HFF-Myc (cell line): ENCODE measurements at regions not wholly inside any gene's neighbourhood (a gene's known extent, or its start where the extent isn't known, plus 50 kb on each side); places are given as distances from the start of the nearest gene placed in this dataset.
"Not testable (repeated sequence)": the region's sequence is repeated elsewhere in the genome, so short reads cannot be mapped to it uniquely, and the experiment has no call there.

Experiments used
- DNase-seq: peaks from one replicate; pipeline ENCODE4 v3.0.0-alpha.2; 2011; ENCODE audit warnings: low read depth; ENCODE audit errors: extremely low read depth
- H3K4me3 ChIP-seq: replicated peaks from 2 replicates; pipeline ENCODE4 v1.5.1; 2011; ENCODE audit warnings: low read depth, mild to moderate bottlenecking, control low read depth, low read length
- TF ChIP-seq, protein P1 (sequence below): IDR thresholded peaks from 2 replicates; pipeline ENCODE4 v1.5.1; 2012; ENCODE audit warnings: mild to moderate bottlenecking, low read depth, low read length, control low read depth; ENCODE audit errors: missing control alignments

DNA sequence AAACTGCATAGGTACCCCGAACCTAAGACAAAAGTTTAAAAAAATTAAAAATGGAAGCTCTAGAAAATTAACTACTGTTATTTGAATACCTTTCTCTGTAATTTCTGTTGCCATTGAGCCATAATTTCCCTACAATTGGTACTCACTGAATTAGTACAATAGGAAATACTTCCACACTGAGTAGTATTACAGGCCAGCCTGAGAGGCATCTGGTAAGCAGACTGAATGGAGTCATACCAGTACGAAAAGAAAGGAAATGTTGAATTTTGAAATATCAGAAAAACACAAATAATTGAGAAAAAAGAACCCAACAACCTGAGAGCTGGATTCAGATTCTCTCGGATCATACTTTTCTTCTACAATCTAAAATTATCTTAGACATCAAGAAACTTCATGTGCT is 791.3 kb downstream of the TENT5A start:
- TF ChIP-seq, protein P1, sequence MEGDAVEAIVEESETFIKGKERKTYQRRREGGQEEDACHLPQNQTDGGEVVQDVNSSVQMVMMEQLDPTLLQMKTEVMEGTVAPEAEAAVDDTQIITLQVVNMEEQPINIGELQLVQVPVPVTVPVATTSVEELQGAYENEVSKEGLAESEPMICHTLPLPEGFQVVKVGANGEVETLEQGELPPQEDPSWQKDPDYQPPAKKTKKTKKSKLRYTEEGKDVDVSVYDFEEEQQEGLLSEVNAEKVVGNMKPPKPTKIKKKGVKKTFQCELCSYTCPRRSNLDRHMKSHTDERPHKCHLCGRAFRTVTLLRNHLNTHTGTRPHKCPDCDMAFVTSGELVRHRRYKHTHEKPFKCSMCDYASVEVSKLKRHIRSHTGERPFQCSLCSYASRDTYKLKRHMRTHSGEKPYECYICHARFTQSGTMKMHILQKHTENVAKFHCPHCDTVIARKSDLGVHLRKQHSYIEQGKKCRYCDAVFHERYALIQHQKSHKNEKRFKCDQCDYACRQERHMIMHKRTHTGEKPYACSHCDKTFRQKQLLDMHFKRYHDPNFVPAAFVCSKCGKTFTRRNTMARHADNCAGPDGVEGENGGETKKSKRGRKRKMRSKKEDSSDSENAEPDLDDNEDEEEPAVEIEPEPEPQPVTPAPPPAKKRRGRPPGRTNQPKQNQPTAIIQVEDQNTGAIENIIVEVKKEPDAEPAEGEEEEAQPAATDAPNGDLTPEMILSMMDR, result no peak
- no peak overlapping the region for H3K4me3 ChIP-seq
- no peak for DNase-seq

DNA sequence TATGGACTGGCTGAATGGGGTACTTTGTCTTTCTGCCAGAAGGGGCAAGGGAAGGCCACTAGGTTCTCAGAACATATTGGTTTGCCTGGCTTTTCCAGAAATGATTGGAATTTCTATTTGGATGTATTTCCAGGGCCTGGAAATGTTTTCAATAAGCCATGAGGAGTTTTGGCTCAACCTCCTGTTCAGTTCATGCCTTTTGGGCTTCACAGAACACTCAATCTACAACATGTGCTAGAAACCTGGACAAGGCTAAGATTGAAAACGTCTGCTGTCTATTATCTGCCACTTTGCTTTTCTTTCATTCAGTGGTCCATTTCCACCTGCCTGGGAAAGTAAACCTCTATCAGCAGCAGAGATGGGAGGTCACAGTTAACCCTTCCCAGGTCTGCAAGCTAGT is 793.4 kb downstream of the TENT5A start:
- no peak overlapping the region for H3K4me3 ChIP-seq
- TF ChIP-seq, protein P1, result no peak
- DNase-seq, result no peak

DNA sequence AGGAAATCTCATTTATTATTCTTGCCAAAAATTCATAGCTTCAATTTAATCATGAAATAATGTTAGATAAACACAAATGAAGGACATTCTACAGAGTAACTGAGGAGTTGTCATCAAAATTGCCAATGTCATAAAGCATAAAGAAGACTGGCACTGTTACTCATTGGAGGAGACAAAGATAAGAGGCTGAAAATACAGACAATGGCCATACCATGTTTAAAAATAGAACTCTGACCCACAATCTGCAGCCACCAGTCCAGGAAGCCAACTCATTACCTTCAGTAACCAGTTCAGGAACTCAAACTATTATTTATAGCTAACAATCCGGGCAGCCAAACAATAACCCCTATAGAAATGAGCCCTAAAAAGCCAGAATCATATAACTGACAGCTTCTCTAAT is 795.6 kb downstream of the TENT5A start:
- TF ChIP-seq, protein P1, result no peak
- H3K4me3 ChIP-seq, result no peak overlapping the region

DNA sequence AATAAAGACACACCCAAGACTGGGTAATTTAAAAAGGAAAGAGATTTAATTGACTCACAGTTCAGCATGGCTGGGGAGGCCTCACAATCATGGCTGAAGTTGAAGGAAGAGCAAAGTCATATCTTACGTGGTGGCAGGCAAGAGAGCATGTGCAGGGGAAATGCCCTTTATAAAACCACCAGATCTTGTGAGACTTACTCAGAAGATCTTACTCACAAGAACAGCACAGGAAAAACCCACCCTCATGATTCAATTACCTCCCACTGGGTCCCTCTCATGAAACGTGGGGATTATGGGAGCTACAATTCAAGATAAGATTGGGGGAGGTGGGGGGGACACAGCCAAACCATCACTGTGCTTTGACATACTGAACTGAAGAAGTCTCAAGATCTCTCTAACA is 800.0 kb downstream of the TENT5A start:
- H3K4me3 ChIP-seq, DNase-seq: not testable (repeated sequence)

More for the DNA sequence above, 795.6 kb downstream of the TENT5A start:
- no peak for DNase-seq

DNA sequence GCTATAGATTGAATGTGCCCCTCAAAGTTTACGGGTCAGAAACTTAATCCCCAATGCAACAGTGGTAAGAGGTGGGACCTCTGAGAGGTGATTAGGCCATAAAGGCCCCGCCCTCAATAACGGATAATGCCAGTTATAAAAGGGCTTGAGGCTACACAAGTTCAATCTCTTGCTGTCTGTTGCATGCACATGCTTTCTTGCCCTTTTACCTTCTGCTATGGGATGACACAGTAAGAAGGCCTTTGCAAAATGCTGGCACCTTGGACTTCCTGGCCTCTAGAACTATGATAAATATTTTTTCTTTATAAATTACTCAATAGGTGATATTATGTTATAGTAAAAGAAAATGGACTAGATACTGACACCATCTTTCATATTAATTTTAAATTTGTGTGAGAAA is 806.1 kb downstream of the TENT5A start:
- H3K4me3 ChIP-seq, result no peak overlapping the region
- DNase-seq, result no peak
- TF ChIP-seq, protein P1, result no peak

DNA sequence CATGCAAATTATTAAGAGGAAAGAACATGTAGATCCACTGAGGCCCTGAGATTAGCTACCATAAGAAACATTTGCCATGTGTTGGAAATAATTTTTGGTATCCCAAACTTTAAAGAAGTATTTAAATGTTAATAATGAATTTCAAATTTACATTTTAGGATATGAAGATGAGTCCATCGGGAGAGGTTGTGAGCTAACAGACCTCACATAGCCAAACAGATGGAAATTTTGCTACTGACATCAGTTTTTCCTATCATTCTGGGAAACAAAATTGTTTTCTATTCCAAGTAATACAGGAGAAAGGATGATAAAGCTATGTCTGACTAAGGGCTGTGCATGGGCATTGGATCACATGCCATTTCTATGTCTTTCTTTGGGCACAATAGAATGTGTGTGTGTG is 809.6 kb downstream of the TENT5A start:
- no peak for DNase-seq
- H3K4me3 ChIP-seq, result no peak overlapping the region
- TF ChIP-seq, protein P1, result no peak

DNA sequence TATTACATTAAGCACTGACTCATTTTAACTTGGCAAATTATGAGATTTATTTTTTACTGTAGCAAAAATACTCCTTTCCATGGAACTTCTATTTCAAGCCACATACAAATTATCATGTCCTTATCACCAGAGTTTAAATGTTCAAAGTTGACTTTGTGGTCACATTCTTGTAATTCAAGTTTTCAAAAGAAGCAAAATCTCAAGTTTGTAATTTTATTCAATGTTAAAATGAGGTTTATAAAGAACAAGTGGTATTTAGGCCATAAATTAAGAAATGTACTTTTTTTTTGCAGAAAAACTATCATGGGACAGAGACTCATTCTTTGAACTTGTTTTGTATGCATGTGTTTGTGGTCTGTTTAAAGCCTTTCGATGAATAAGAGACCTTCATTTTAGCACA is 811.5 kb downstream of the TENT5A start:
- no peak for DNase-seq
- TF ChIP-seq, protein P1, result no peak
- H3K4me3 ChIP-seq, result no peak overlapping the region
